H1 (cell line): ENCODE measurements at regions not wholly inside any gene's neighbourhood (a gene's known extent, or its start where the extent isn't known, plus 50 kb on each side); places are given as distances from the start of the nearest gene placed in this dataset.

ENCODE experiments used
- CTCF ChIA-PET: fragments of 300-600 bp; sonication (Branson Sonifier 250); formaldehyde crosslinking; loops from one replicate; lab custom pipeline; 2021; ENCODE audit not compliant: partially characterized antibody; lab: Charles Lee
- POLR2A ChIA-PET: fragments of 300-600 bp; sonication (Branson Sonifier 250); formaldehyde crosslinking; loops from one replicate; lab custom pipeline; 2021; ENCODE audit warnings: inconsistent platforms; ENCODE audit not compliant: partially characterized antibody; lab: Charles Lee
- DNase-seq, 2 experiments: peaks; one replicate each; pipeline versions ENCODE4 v3.0.0 to v3.0.0-alpha.2; 2010 to 2022; ENCODE audit warnings: low spot score in 2 of 2, low read depth in 1 of 2, mixed read lengths in 1 of 2
- FAIRE-seq: peaks from 2 replicates; lab custom pipeline; 2011; peaks lifted over from hg19 to GRCh38; lab: Jason Lieb, UNC
- H2AFZ ChIP-seq: 2 replicates; pipeline ENCODE4 v1.8.1; 2012; ENCODE audit warnings: low read length, inconsistent platforms
- H2AK5ac ChIP-seq: 2 replicates; pipeline ENCODE4 v1.6.1; 2013; ENCODE audit warnings: low read depth, low read length
- H2BK120ac ChIP-seq: replicated peaks from 2 replicates; pipeline ENCODE3; 2013; ENCODE audit warnings: low read depth, low read length, inconsistent platforms
- H2BK12ac ChIP-seq: 2 replicates; pipeline ENCODE4 v1.6.1; 2013; ENCODE audit warnings: low read depth, low read length
- H2BK15ac ChIP-seq: 2 replicates; pipeline ENCODE4 v1.6.1; 2013; ENCODE audit warnings: low read length
- H2BK20ac ChIP-seq: 2 replicates; pipeline ENCODE4 v1.6.1; 2013; ENCODE audit warnings: low read length
- H2BK5ac ChIP-seq: 2 replicates; pipeline ENCODE4 v1.6.1; 2013; ENCODE audit warnings: low read depth, low read length
- H3K14ac ChIP-seq: 2 replicates; pipeline ENCODE4 v1.6.1; 2013; ENCODE audit warnings: inconsistent platforms; ENCODE audit not compliant: insufficient read length
- H3K18ac ChIP-seq: 2 replicates; pipeline ENCODE4 v1.6.1; 2013; ENCODE audit warnings: low read length; ENCODE audit errors: extremely low read depth
- H3K23ac ChIP-seq: 2 replicates; pipeline ENCODE4 v1.6.1; 2013; ENCODE audit warnings: inconsistent platforms; ENCODE audit not compliant: insufficient read length
- H3K23me2 ChIP-seq: 2 replicates; pipeline ENCODE4 v1.6.1; 2013; ENCODE audit warnings: low read depth, low read length
- H3K27ac ChIP-seq: 2 replicates; pipeline ENCODE4 v1.6.1; 2011; ENCODE audit warnings: low read depth, low read length, inconsistent platforms
- H3K27me3 ChIP-seq, 4 experiments: replicated peaks in 1 of 4; 1 replicate in 1 of 4; 2 replicates in 3 of 4; pipeline versions ENCODE4 v1.6.1 to v1.8.1; 2011 to 2013; ENCODE audit warnings: low read length in 3 of 4, mild to moderate bottlenecking in 3 of 4, inconsistent platforms in 2 of 4, mixed read lengths in 2 of 4, moderate library complexity in 1 of 4; ENCODE audit not compliant: control insufficient read depth in 3 of 4, insufficient read depth in 3 of 4; ENCODE audit errors: extremely low read depth in 1 of 4
- H3K36me3 ChIP-seq, 4 experiments: 2 replicates each; pipeline versions ENCODE4 v1.6.1 to v1.8.1; 2011 to 2013; ENCODE audit warnings: mild to moderate bottlenecking in 4 of 4, low read length in 3 of 4, moderate library complexity in 2 of 4, control low read depth in 1 of 4, inconsistent platforms in 1 of 4; ENCODE audit not compliant: insufficient read depth in 4 of 4, control insufficient read depth in 2 of 4
- H3K4ac ChIP-seq: replicated peaks from 2 replicates; pipeline ENCODE3; 2013; ENCODE audit warnings: low read length, low read depth, mixed read lengths, inconsistent platforms; ENCODE audit not compliant: insufficient read length
- H3K4me1 ChIP-seq, 4 experiments: replicated peaks in 1 of 4; 1 replicate in 1 of 4; 2 replicates in 3 of 4; pipeline versions ENCODE4 v1.6.1 to v1.8.1; 2011 to 2013; ENCODE audit warnings: low read length in 3 of 4, inconsistent platforms in 2 of 4, mixed read lengths in 1 of 4; ENCODE audit not compliant: insufficient read depth in 4 of 4, control insufficient read depth in 3 of 4
- H3K4me2 ChIP-seq, 2 experiments: 2 replicates each; pipeline versions ENCODE4 v1.6.1 to v1.8.1; 2011 to 2013; ENCODE audit warnings: low read depth in 2 of 2, low read length in 2 of 2, control low read depth in 1 of 2, inconsistent platforms in 1 of 2, mild to moderate bottlenecking in 1 of 2; ENCODE audit not compliant: insufficient read depth in 1 of 2
- H3K4me3 ChIP-seq, 4 experiments: fragments of 200-600, 300-600 bp in 1 of 4; sonication (generic), shearing (Covaris generic), sonication (Bioruptor Twin) in 1 of 4; 2 replicates each; pipeline versions ENCODE4 v1.5.1 to v1.8.1; 2011 to 2016; ENCODE audit warnings: low read length in 4 of 4, low read depth in 3 of 4, control low read depth in 2 of 4, inconsistent platforms in 2 of 4, mild to moderate bottlenecking in 2 of 4, mixed read lengths in 1 of 4, moderate library complexity in 1 of 4; ENCODE audit not compliant: insufficient read depth in 2 of 4; ENCODE audit errors: extremely low read depth in 1 of 4
- H3K56ac ChIP-seq: replicated peaks from 2 replicates; pipeline ENCODE3; 2013; ENCODE audit warnings: low read depth, mild to moderate bottlenecking, mixed read lengths, low read length, inconsistent platforms; ENCODE audit not compliant: insufficient read length
- H3K79me1 ChIP-seq: 2 replicates; pipeline ENCODE4 v1.6.1; 2013; ENCODE audit warnings: low read depth, low read length, control low read depth
- H3K79me2 ChIP-seq, 2 experiments: 2 replicates each; pipeline versions ENCODE4 v1.6.1 to v1.8.1; 2012 to 2013; ENCODE audit warnings: low read length in 2 of 2, mild to moderate bottlenecking in 2 of 2, inconsistent platforms in 1 of 2; ENCODE audit not compliant: insufficient read depth in 2 of 2, control insufficient read depth in 1 of 2
- H3K9ac ChIP-seq, 4 experiments: replicated peaks in 1 of 4; 1 replicate in 1 of 4; 2 replicates in 3 of 4; pipeline versions ENCODE4 v1.6.1 to v1.8.1; 2011 to 2013; ENCODE audit warnings: low read depth in 3 of 4, low read length in 3 of 4, control low read depth in 2 of 4, mild to moderate bottlenecking in 2 of 4, moderate library complexity in 2 of 4, inconsistent platforms in 1 of 4; ENCODE audit errors: extremely low read depth in 1 of 4
- H3K9me3 ChIP-seq, 2 experiments: 2 replicates each; pipeline versions ENCODE4 v1.6.1 to v1.8.1; 2012 to 2013; ENCODE audit warnings: mild to moderate bottlenecking in 2 of 2, moderate library complexity in 2 of 2, control low read depth in 1 of 2, inconsistent platforms in 1 of 2, low read depth in 1 of 2, low read length in 1 of 2, mixed read lengths in 1 of 2; ENCODE audit not compliant: insufficient read depth in 2 of 2
- H4K20me1 ChIP-seq, 2 experiments: replicated peaks in 1 of 2; 2 replicates each; pipeline versions ENCODE3 to v1.8.1; 2011 to 2013; ENCODE audit warnings: inconsistent platforms in 2 of 2, low read length in 2 of 2, mild to moderate bottlenecking in 1 of 2; ENCODE audit not compliant: insufficient read depth in 2 of 2, control insufficient read depth in 1 of 2
- H4K5ac ChIP-seq: 2 replicates; pipeline ENCODE4 v1.6.1; 2013; ENCODE audit warnings: low read length, low read depth, mixed read lengths, inconsistent platforms; ENCODE audit not compliant: insufficient read length
- H4K8ac ChIP-seq: 2 replicates; pipeline ENCODE4 v1.8.0; 2013; ENCODE audit warnings: mild to moderate bottlenecking, moderate library complexity, low read length, inconsistent platforms; ENCODE audit not compliant: insufficient read depth; ENCODE audit errors: extremely low read depth
- H4K91ac ChIP-seq: replicated peaks from 2 replicates; pipeline ENCODE3; 2013; ENCODE audit warnings: low read length, mixed read lengths, inconsistent platforms; ENCODE audit not compliant: insufficient read length
- CEBPB ChIP-seq: IDR thresholded peaks from 2 replicates; pipeline ENCODE4 v1.6.1; 2012; ENCODE audit warnings: low read depth, low read length
- EGR1 ChIP-seq: IDR thresholded peaks from 2 replicates; pipeline ENCODE4 v1.6.1; 2011; ENCODE audit warnings: low read depth, low read length, borderline replicate concordance
- POLR2A ChIP-seq, 2 experiments: IDR thresholded peaks; 1 replicate in 1 of 2; 2 replicates in 1 of 2; pipeline ENCODE4 v1.6.1; 2011; ENCODE audit warnings: low read depth in 2 of 2, low read length in 2 of 2, mild to moderate bottlenecking in 2 of 2; ENCODE audit errors: control extremely low read depth in 1 of 2
- RBBP5 ChIP-seq: IDR thresholded peaks from 2 replicates; pipeline ENCODE4 v1.7.1; 2012; ENCODE audit warnings: low read depth, mild to moderate bottlenecking, inconsistent platforms, low read length, moderate library complexity, borderline replicate concordance
- RXRA ChIP-seq: IDR thresholded peaks from 2 replicates; pipeline ENCODE4 v1.6.1; 2011; ENCODE audit warnings: low read depth, mild to moderate bottlenecking, low read length, moderate library complexity; ENCODE audit not compliant: insufficient read depth
- SP4 ChIP-seq: IDR thresholded peaks from 2 replicates; pipeline ENCODE4 v1.6.1; 2012; ENCODE audit warnings: low read length, inconsistent platforms
- ZNF274 ChIP-seq: IDR thresholded peaks from 2 replicates; pipeline ENCODE4 v1.7.0; 2012; ENCODE audit warnings: low read length, borderline replicate concordance; ENCODE audit errors: extremely low read depth
- WGBS, 2 experiments: shearing (Covaris generic) in 1 of 2; methylation state at CpG; one replicate each; pipeline versions ENCODE4 v1.1.6 to v1.1.7; 2013 to 2015; ENCODE audit warnings: low lambda C conversion rate in 2 of 2, mixed read lengths in 2 of 2, inconsistent platforms in 1 of 2, low coverage in 1 of 2, missing lambda C conversion rate in 1 of 2; ENCODE audit not compliant: insufficient replicate concordance in 2 of 2, insufficient coverage in 1 of 2, insufficient read length in 1 of 2; ENCODE audit errors: extremely low coverage in 1 of 2, missing lambda C conversion rate in 1 of 2; 5-methylcytosine and 5-hydroxymethylcytosine counted together

GRCh38 chrX:150007356-150007755 is 69.1 kb upstream of the EOLA2 start:
- CTCF ChIA-PET, result interaction anchor here (0.6 kb wide), 1 partner anchor 477 kb away, joined by 3 read pairs; no protein-coding TSS in a partner anchor
- H3K79me2 ChIP-seq, result no peaks in the 10 kb centered on the region
- TF ChIP-seq ZNF274 (no peak), SP4 (no peak), RXRA (no peak), CEBPB (no peak), EGR1 (no peak), POLR2A (IDR thresholded peaks at IDR 0.05; ENCODE audit: control extremely low read depth in 1 of 2, low read depth in 2 of 2, low read length in 2 of 2) (no peak), RBBP5 (no peak)

More at GRCh38 chrX:150007356-150007755, 69.1 kb upstream of the EOLA2 start:
- POLR2A ChIA-PET, result no interaction called here
- Histone ChIP-seq H4K8ac (no peak overlapping the region), H3K23ac (no peak overlapping the region), H2AK5ac (no peak overlapping the region), H4K20me1 (no peaks in the 10 kb centered on the region), H3K4me3 (no peak overlapping the region), H2AFZ (no peak overlapping the region), H3K56ac (no peak overlapping the region), H3K23me2 (no peaks in the 10 kb centered on the region), H2BK5ac (no peak overlapping the region), H3K14ac (no peak overlapping the region), H3K4me1 (no peaks in the 10 kb centered on the region), H2BK120ac (no peak overlapping the region), H3K79me1 (no peaks in the 10 kb centered on the region), H3K27me3 (no peaks in the 10 kb centered on the region), H3K18ac (no peak overlapping the region), H4K91ac (no peak overlapping the region), H3K9me3 (no peaks in the 10 kb centered on the region), H3K4me2 (no peak overlapping the region), H2BK12ac (no peak overlapping the region), H3K36me3 (no peaks in the 10 kb centered on the region), H2BK20ac (no peak overlapping the region), H3K9ac (no peak overlapping the region), H4K5ac (no peak overlapping the region), H3K4ac (no peak overlapping the region), H2BK15ac (no peak overlapping the region), H3K27ac (no peak overlapping the region)
- no peak for DNase-seq
- no peak for FAIRE-seq
- 78% methylated on average over 2 of the region's 2 CpGs; no CpG with 5 or more reads in 1 of the 2 experiments for WGBS, 2 experiments
